MM.1S (cell line): ENCODE measurements at regions not wholly inside any gene's neighbourhood (a gene's known extent, or its start where the extent isn't known, plus 50 kb on each side); places are given as distances from the start of the nearest gene placed in this dataset.

Experiments
- EZH2 ChIP-seq: fragments of 300-600 bp; sonication (generic); optimal IDR thresholded peaks from 2 replicates; pipeline ENCODE3; 2017; ENCODE audit warnings: low read depth, mild to moderate bottlenecking, antibody characterized with exemption, low read length, mixed read lengths
- TF ChIP-seq, protein P1 (sequence below): fragments of 300-600 bp; sonication (generic); IDR thresholded peaks from 2 replicates; pipeline ENCODE4 v1.5.1; 2016; ENCODE audit warnings: antibody characterized with exemption, low read length, mixed read lengths

DNA sequence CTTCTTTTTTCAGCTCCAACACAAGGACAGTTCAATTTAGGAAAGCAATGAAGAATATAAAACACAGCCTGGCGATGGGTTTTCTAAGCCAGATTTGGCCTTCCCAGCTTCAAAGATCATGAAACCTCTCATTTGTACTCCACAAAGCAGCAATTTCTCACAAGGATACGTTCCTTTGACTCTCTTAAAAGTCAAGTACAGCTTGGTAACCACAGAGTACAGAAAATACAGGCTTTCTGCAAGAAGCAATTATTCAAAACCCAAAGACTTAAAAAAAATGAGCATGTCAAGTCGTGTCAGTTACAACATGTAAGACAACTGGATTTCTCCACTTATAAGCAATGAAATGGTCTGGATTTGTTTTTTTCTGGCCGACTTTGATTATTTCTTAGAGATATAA, 321.4 kb downstream of the FGFR2 start:
- TF ChIP-seq, protein P1, sequence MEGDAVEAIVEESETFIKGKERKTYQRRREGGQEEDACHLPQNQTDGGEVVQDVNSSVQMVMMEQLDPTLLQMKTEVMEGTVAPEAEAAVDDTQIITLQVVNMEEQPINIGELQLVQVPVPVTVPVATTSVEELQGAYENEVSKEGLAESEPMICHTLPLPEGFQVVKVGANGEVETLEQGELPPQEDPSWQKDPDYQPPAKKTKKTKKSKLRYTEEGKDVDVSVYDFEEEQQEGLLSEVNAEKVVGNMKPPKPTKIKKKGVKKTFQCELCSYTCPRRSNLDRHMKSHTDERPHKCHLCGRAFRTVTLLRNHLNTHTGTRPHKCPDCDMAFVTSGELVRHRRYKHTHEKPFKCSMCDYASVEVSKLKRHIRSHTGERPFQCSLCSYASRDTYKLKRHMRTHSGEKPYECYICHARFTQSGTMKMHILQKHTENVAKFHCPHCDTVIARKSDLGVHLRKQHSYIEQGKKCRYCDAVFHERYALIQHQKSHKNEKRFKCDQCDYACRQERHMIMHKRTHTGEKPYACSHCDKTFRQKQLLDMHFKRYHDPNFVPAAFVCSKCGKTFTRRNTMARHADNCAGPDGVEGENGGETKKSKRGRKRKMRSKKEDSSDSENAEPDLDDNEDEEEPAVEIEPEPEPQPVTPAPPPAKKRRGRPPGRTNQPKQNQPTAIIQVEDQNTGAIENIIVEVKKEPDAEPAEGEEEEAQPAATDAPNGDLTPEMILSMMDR, result no peak
- no peak for TF ChIP-seq EZH2
